PC-3 (cell line): ENCODE measurements at regions not wholly inside any gene's neighbourhood (a gene's known extent, or its start where the extent isn't known, plus 50 kb on each side); places are given as distances from the start of the nearest gene placed in this dataset.

ENCODE experiments used
- EZH2phosphoT487 ChIP-seq: fragments of 300-600 bp; sonication (generic); IDR thresholded peaks from 2 replicates; pipeline ENCODE4 v1.6.1; 2018; ENCODE audit warnings: mild to moderate bottlenecking, antibody characterized with exemption, low read length, borderline replicate concordance
- TF ChIP-seq, protein P1 (sequence below): fragments of 300-600 bp; sonication (generic); conservative IDR thresholded peaks from 2 replicates; pipeline ENCODE4 v1.5.1; 2017; ENCODE audit warnings: antibody characterized with exemption, low read depth, mild to moderate bottlenecking, low read length

DNA sequence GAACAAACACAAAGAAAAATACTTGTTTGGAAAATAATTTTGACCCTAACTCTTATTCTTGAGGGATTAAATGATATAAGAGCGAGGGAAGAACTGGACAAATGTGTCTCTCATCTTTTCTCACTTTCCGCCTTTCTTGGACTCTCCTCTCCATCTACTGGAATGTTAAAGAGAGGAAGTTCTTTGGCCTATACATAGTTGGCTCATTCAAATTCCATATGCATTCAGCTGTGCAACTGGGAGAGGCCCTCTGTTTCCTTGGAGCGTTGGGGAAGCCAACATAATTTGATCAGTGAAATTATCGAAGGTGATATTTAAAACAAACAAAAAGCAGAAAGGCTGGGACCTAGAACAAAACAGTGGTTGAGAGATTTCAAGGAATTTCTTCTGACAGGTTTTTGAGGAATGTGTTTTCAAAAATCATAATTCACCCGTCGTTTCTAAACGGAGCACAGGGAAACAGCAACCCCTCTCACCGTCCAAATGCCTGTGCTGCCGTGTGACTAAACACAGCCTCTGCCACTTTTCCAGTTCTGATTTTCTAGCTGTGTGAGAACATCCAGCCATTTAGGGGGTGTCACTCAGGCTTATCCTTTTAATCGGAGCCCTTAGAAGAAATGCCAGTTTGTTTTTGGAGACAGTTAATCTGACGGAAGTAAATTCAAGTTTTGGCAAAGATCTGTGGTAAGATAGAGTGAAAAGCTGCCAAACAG is 489.9 kb downstream of the SOX2 start:
- TF ChIP-seq, protein P1, sequence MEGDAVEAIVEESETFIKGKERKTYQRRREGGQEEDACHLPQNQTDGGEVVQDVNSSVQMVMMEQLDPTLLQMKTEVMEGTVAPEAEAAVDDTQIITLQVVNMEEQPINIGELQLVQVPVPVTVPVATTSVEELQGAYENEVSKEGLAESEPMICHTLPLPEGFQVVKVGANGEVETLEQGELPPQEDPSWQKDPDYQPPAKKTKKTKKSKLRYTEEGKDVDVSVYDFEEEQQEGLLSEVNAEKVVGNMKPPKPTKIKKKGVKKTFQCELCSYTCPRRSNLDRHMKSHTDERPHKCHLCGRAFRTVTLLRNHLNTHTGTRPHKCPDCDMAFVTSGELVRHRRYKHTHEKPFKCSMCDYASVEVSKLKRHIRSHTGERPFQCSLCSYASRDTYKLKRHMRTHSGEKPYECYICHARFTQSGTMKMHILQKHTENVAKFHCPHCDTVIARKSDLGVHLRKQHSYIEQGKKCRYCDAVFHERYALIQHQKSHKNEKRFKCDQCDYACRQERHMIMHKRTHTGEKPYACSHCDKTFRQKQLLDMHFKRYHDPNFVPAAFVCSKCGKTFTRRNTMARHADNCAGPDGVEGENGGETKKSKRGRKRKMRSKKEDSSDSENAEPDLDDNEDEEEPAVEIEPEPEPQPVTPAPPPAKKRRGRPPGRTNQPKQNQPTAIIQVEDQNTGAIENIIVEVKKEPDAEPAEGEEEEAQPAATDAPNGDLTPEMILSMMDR, result no peak
- no peak for TF ChIP-seq EZH2phosphoT487
